Uterus (tissue), 3 donors: ENCODE measurements at regions not wholly inside any gene's neighbourhood (a gene's known extent, or its start where the extent isn't known, plus 50 kb on each side); places are given as distances from the start of the nearest gene placed in this dataset.

Experiments
- DNase-seq, 2 donors: peaks; one replicate each; pipeline ENCODE4 v3.0.0-alpha.2; 2019 to 2020
- H3K27ac ChIP-seq, 2 donors: fragments of 200-600 bp; sonication (generic); 1 replicate in 1 of 2; 2 replicates in 1 of 2; pipeline ENCODE4 v1.5.1; 2016 to 2018
- H3K27me3 ChIP-seq, 2 donors: fragments of 200-600 bp; sonication (generic); one replicate each; pipeline ENCODE4 v1.5.1; 2018 to 2019; ENCODE audit warnings: control low read depth in 1 of 2
- H3K36me3 ChIP-seq, 2 donors: fragments of 200-600 bp; sonication (generic); one replicate each; pipeline ENCODE4 v1.5.1; 2019; ENCODE audit warnings: control low read depth in 1 of 2
- H3K4me1 ChIP-seq, 2 donors: fragments of 200-600 bp; sonication (generic); one replicate each; pipeline ENCODE4 v1.5.1; 2018 to 2019; ENCODE audit warnings: control low read depth in 1 of 2
- H3K4me3 ChIP-seq, 2 donors: fragments of 200-600 bp; sonication (generic); 1 replicate in 1 of 2; 2 replicates in 1 of 2; pipeline ENCODE4 v1.5.1; 2018 to 2019; ENCODE audit warnings: mild to moderate bottlenecking in 1 of 2
- H3K9me3 ChIP-seq, 2 donors: fragments of 200-600 bp; sonication (generic); one replicate each; pipeline ENCODE4 v1.5.1; 2019; ENCODE audit warnings: control low read depth in 1 of 2
- CTCF ChIP-seq, 4 experiments: fragments of 200-600 bp in 2 of 4; fragments of 450-650 bp in 2 of 4; sonication (generic) in 2 of 4; IDR thresholded peaks; one replicate each; pipeline ENCODE4 v1.5.1; 2016 to 2019; ENCODE audit warnings: antibody characterized with exemption in 4 of 4, mild to moderate bottlenecking in 2 of 4, moderate library complexity in 1 of 4
- POLR2A ChIP-seq, 2 donors: fragments of 450-650 bp; IDR thresholded peaks; one replicate each; pipeline ENCODE4 v1.6.1; 2016; ENCODE audit warnings: antibody characterized with exemption in 2 of 2, mild to moderate bottlenecking in 1 of 2, moderate library complexity in 1 of 2
- intact Hi-C: fragments of 100-400 bp; cut with DNase I; formaldehyde crosslinking; loops from one replicate; pipeline ENCODE4 v1.15.1; 2023; ENCODE audit warnings: low total_unique reads
- donor health status: DM: yes; HTN: yes; CAD: no.

GRCh38 chr1:68600049-68600661 is 103.3 kb upstream of the DEPDC1 start:
- Histone ChIP-seq H3K27me3 (no peaks in the 10 kb centered on the region), H3K36me3 (no peaks in the 10 kb centered on the region), H3K4me1 (no peaks in the 10 kb centered on the region), H3K4me3 (no peak overlapping the region), H3K27ac (no peak overlapping the region), H3K9me3 (no peaks in the 10 kb centered on the region)
- no peak for DNase-seq
- intact Hi-C loops = no loop called here
- TF ChIP-seq CTCF (IDR thresholded peaks at IDR 0.05) (peak in 3 of 4 experiments; percentile 31 to 42 (median 35)), POLR2A (IDR thresholded peaks at IDR 0.05) (no peak)

GRCh38 chr1:68608289-68608688 is 111.4 kb upstream of the DEPDC1 start:
- Histone ChIP-seq H3K4me1 (no peaks in the 10 kb centered on the region), H3K9me3 (peaks cover 0 to 4% of the 10 kb centered on the region in 2 donors), H3K27me3 (no peaks in the 10 kb centered on the region), H3K4me3 (no peak overlapping the region), H3K27ac (no peak overlapping the region), H3K36me3 (no peaks in the 10 kb centered on the region)
- no peak for DNase-seq
- TF ChIP-seq POLR2A (IDR thresholded peaks at IDR 0.05) (no peak), CTCF (IDR thresholded peaks at IDR 0.05) (no peak)
- intact Hi-C loops = no loop called here

- Histone ChIP-seq H3K36me3 (no peaks in the 10 kb centered on the region), H3K4me1 (no peaks in the 10 kb centered on the region), H3K27me3 (no peaks in the 10 kb centered on the region), H3K9me3 (peaks cover 0 to 4% of the 10 kb centered on the region in 2 donors), H3K27ac (no peak overlapping the region), H3K4me3 (no peak overlapping the region)
- intact Hi-C loops = no loop called here
- TF ChIP-seq CTCF (IDR thresholded peaks at IDR 0.05) = no peak
- no peak for TF ChIP-seq POLR2A (IDR thresholded peaks at IDR 0.05)
- DNase-seq = no peak
Measured at GRCh38 chr1:68615312-68615711, 118.4 kb upstream of the DEPDC1 start.

GRCh38 chr1:68617942-68618341 is 121.1 kb upstream of the DEPDC1 start:
- Histone ChIP-seq H3K27ac (no peak overlapping the region), H3K36me3 (no peaks in the 10 kb centered on the region), H3K4me3 (no peak overlapping the region), H3K4me1 (no peaks in the 10 kb centered on the region), H3K27me3 (no peaks in the 10 kb centered on the region), H3K9me3 (no peaks in the 10 kb centered on the region)
- intact Hi-C loops = no loop called here
- TF ChIP-seq CTCF (IDR thresholded peaks at IDR 0.05) (no peak), POLR2A (IDR thresholded peaks at IDR 0.05) (no peak)
- DNase-seq = no peak

- no peak for TF ChIP-seq POLR2A (IDR thresholded peaks at IDR 0.05)
- TF ChIP-seq CTCF (IDR thresholded peaks at IDR 0.05) = no peak
- no peaks in the 10 kb centered on the region for H3K27me3 ChIP-seq
- H3K9me3 ChIP-seq = no peaks in the 10 kb centered on the region
- intact Hi-C loops = no loop called here
- H3K4me1 ChIP-seq = no peaks in the 10 kb centered on the region
- H3K27ac ChIP-seq = no peak overlapping the region
- no peak for DNase-seq
- H3K36me3 ChIP-seq = no peaks in the 10 kb centered on the region
- H3K4me3 ChIP-seq = no peak overlapping the region
Measured at GRCh38 chr1:68620571-68620970, 123.7 kb upstream of the DEPDC1 start.
